Stimulated activated naive CD8-positive, alpha-beta T cell treated with anti-CD3 and anti-CD28 coated beads, Interleukin-15, Interleukin-2, amounts not matched to agents 100 ng/mL and 50 ng/mL, for 24 hours (primary cell): ENCODE measurements at regions not wholly inside any gene's neighbourhood (a gene's known extent, or its start where the extent isn't known, plus 50 kb on each side); places are given as distances from the start of the nearest gene placed in this dataset.

ENCODE experiments used
- H3K27ac Mint-ChIP-seq: one replicate; pipeline ENCODE4 v1.8.0; 2021; ENCODE audit warnings: mild to moderate bottlenecking, mixed read lengths
- H3K27me3 Mint-ChIP-seq: one replicate; pipeline ENCODE4 v1.8.0; 2021; ENCODE audit warnings: mixed read lengths
- H3K36me3 Mint-ChIP-seq: one replicate; pipeline ENCODE4 v1.8.0; 2021; ENCODE audit warnings: low read depth, mixed read lengths
- H3K4me1 Mint-ChIP-seq: one replicate; pipeline ENCODE4 v1.8.0; 2021; ENCODE audit warnings: low read depth, mixed read lengths
- H3K4me3 Mint-ChIP-seq: one replicate; pipeline ENCODE4 v1.8.0; 2021; ENCODE audit warnings: mild to moderate bottlenecking, mixed read lengths
- H3K9me3 Mint-ChIP-seq: one replicate; pipeline ENCODE4 v1.8.0; 2021; ENCODE audit warnings: mixed read lengths

GRCh38 chr1:38578271-38578951 lies 281.2 kb downstream of the RRAGC start:
- Mint-ChIP-seq H3K36me3 (no peaks in the 10 kb centered on the region), H3K4me1 (peaks cover 23% of the 10 kb centered on the region), H3K27me3 (peaks cover 60% of the 10 kb centered on the region), H3K27ac (no peak overlapping the region), H3K4me3 (peak overlapping the region; percentile 74), H3K9me3 (no peaks in the 10 kb centered on the region)

GRCh38 chr1:38577937-38578270 lies 281.7 kb downstream of the RRAGC start:
- Mint-ChIP-seq H3K27ac (no peak overlapping the region), H3K4me3 (peak overlapping the region; percentile 74), H3K4me1 (peaks cover 23% of the 10 kb centered on the region), H3K27me3 (peaks cover 59% of the 10 kb centered on the region), H3K9me3 (no peaks in the 10 kb centered on the region), H3K36me3 (no peaks in the 10 kb centered on the region)

- H3K4me3 Mint-ChIP-seq = no peak overlapping the region
- H3K27me3 Mint-ChIP-seq = peaks cover 54% of the 10 kb centered on the region
- no peaks in the 10 kb centered on the region for H3K9me3 Mint-ChIP-seq
- H3K27ac Mint-ChIP-seq = no peak overlapping the region
- peaks cover 23% of the 10 kb centered on the region for H3K4me1 Mint-ChIP-seq
- no peaks in the 10 kb centered on the region for H3K36me3 Mint-ChIP-seq
Measured at GRCh38 chr1:38577385-38577784, 282.2 kb downstream of the RRAGC start.

- H3K9me3 Mint-ChIP-seq = no peaks in the 10 kb centered on the region
- H3K36me3 Mint-ChIP-seq = no peaks in the 10 kb centered on the region
Measured at GRCh38 chr1:38576241-38576640, 283.3 kb downstream of the RRAGC start.

GRCh38 chr1:38571726-38572125 lies 287.8 kb downstream of the RRAGC start:
- H3K9me3 Mint-ChIP-seq = no peaks in the 10 kb centered on the region
- H3K4me3 Mint-ChIP-seq = no peak overlapping the region
- H3K36me3 Mint-ChIP-seq = no peaks in the 10 kb centered on the region
- peaks cover 8% of the 10 kb centered on the region for H3K4me1 Mint-ChIP-seq
- H3K27ac Mint-ChIP-seq = no peak overlapping the region
- H3K27me3 Mint-ChIP-seq = peaks cover 25% of the 10 kb centered on the region

More at GRCh38 chr1:38576241-38576640, 283.3 kb downstream of the RRAGC start:
- H3K27me3 Mint-ChIP-seq = peaks cover 49% of the 10 kb centered on the region
- no peak overlapping the region for H3K4me3 Mint-ChIP-seq
- H3K4me1 Mint-ChIP-seq = peaks cover 23% of the 10 kb centered on the region
- no peak overlapping the region for H3K27ac Mint-ChIP-seq

GRCh38 chr1:38570657-38570975 lies 289.0 kb downstream of the RRAGC start:
- H3K27me3 Mint-ChIP-seq = peaks cover 29% of the 10 kb centered on the region
- no peak overlapping the region for H3K4me3 Mint-ChIP-seq
- H3K9me3 Mint-ChIP-seq = no peaks in the 10 kb centered on the region
- H3K27ac Mint-ChIP-seq = no peak overlapping the region
- H3K4me1 Mint-ChIP-seq = peaks cover 4% of the 10 kb centered on the region
- H3K36me3 Mint-ChIP-seq = no peaks in the 10 kb centered on the region

- no peak overlapping the region for H3K4me3 Mint-ChIP-seq
- H3K9me3 Mint-ChIP-seq = no peaks in the 10 kb centered on the region
- peaks cover 4% of the 10 kb centered on the region for H3K4me1 Mint-ChIP-seq
- H3K27ac Mint-ChIP-seq = no peak overlapping the region
- H3K27me3 Mint-ChIP-seq = peaks cover 26% of the 10 kb centered on the region
- H3K36me3 Mint-ChIP-seq = no peaks in the 10 kb centered on the region
Measured at GRCh38 chr1:38569932-38570656, 289.5 kb downstream of the RRAGC start.

- no peak overlapping the region for H3K4me3 Mint-ChIP-seq
- no peak overlapping the region for H3K27ac Mint-ChIP-seq
- peaks cover 16% of the 10 kb centered on the region for H3K4me1 Mint-ChIP-seq
- H3K36me3 Mint-ChIP-seq = no peaks in the 10 kb centered on the region
- H3K27me3 Mint-ChIP-seq = peaks cover 35% of the 10 kb centered on the region
- H3K9me3 Mint-ChIP-seq = no peaks in the 10 kb centered on the region
Measured at GRCh38 chr1:38568061-38568857, 291.3 kb downstream of the RRAGC start.

- peaks cover 41% of the 10 kb centered on the region for H3K27me3 Mint-ChIP-seq
- H3K27ac Mint-ChIP-seq = no peak overlapping the region
Measured at GRCh38 chr1:38567401-38567800, 292.2 kb downstream of the RRAGC start.

GRCh38 chr1:38565020-38565491 lies 294.5 kb downstream of the RRAGC start:
- peaks cover 36% of the 10 kb centered on the region for H3K4me1 Mint-ChIP-seq
- no peaks in the 10 kb centered on the region for H3K36me3 Mint-ChIP-seq
- peaks cover 42% of the 10 kb centered on the region for H3K27me3 Mint-ChIP-seq
- H3K4me3 Mint-ChIP-seq = no peak overlapping the region
- no peaks in the 10 kb centered on the region for H3K9me3 Mint-ChIP-seq
- H3K27ac Mint-ChIP-seq = no peak overlapping the region

More at GRCh38 chr1:38567401-38567800, 292.2 kb downstream of the RRAGC start:
- H3K36me3 Mint-ChIP-seq = no peaks in the 10 kb centered on the region
- no peak overlapping the region for H3K4me3 Mint-ChIP-seq
- no peaks in the 10 kb centered on the region for H3K9me3 Mint-ChIP-seq
- peaks cover 19% of the 10 kb centered on the region for H3K4me1 Mint-ChIP-seq

GRCh38 chr1:38563942-38564735 lies 295.4 kb downstream of the RRAGC start:
- H3K4me1 Mint-ChIP-seq = peaks cover 44% of the 10 kb centered on the region
- no peak overlapping the region for H3K4me3 Mint-ChIP-seq
- H3K36me3 Mint-ChIP-seq = no peaks in the 10 kb centered on the region
- peaks cover 39% of the 10 kb centered on the region for H3K27me3 Mint-ChIP-seq
- H3K27ac Mint-ChIP-seq = no peak overlapping the region
- H3K9me3 Mint-ChIP-seq = no peaks in the 10 kb centered on the region

GRCh38 chr1:38561725-38562124 lies 297.8 kb downstream of the RRAGC start:
- Mint-ChIP-seq H3K9me3 (no peaks in the 10 kb centered on the region), H3K27ac (no peak overlapping the region), H3K4me3 (no peak overlapping the region), H3K4me1 (peaks cover 66% of the 10 kb centered on the region), H3K36me3 (no peaks in the 10 kb centered on the region), H3K27me3 (peaks cover 31% of the 10 kb centered on the region)

GRCh38 chr1:38561110-38561509 lies 298.5 kb downstream of the RRAGC start:
- H3K4me1 Mint-ChIP-seq = peaks cover 72% of the 10 kb centered on the region
- peak overlapping the region; percentile 45 for H3K27ac Mint-ChIP-seq
- H3K27me3 Mint-ChIP-seq = peaks cover 27% of the 10 kb centered on the region
- no peaks in the 10 kb centered on the region for H3K9me3 Mint-ChIP-seq
- H3K4me3 Mint-ChIP-seq = no peak overlapping the region
- H3K36me3 Mint-ChIP-seq = no peaks in the 10 kb centered on the region

GRCh38 chr1:38560457-38560856 lies 299.1 kb downstream of the RRAGC start:
- H3K27ac Mint-ChIP-seq = no peak overlapping the region
- H3K9me3 Mint-ChIP-seq = no peaks in the 10 kb centered on the region
- no peaks in the 10 kb centered on the region for H3K36me3 Mint-ChIP-seq
- peaks cover 73% of the 10 kb centered on the region for H3K4me1 Mint-ChIP-seq
- H3K4me3 Mint-ChIP-seq = no peak overlapping the region
- peaks cover 27% of the 10 kb centered on the region for H3K27me3 Mint-ChIP-seq
